ENCODE measurements at regions not wholly inside any gene's neighbourhood (a gene's known extent, or its start where the extent isn't known, plus 50 kb on each side); places are given as distances from the start of the nearest gene placed in this dataset.

DNA sequence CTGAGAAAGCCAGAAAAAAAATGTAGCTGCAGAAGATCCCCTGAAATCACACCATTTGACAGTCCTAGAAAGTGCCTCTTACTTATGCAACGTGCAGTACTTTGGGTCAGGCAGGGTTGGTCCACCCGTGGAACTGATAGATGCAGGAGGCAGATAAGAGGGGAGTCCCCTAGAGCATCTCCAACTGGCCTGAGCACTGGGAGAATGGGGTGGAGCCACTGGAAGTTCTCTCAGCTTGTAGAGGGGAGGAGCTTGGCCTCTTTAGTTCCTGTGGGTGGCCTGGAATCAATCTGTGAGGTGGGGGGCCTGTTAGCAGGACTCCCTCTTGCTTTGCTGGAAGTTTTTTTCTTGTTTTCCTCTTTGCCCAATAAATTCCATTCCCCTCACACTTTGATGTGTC is 335.7 kb upstream of the NCAM2 start:
- no peak overlapping the region for H3K4me3 ChIP-seq (ENCODE audit: low read length)
- H3K9me3 ChIP-seq (ENCODE audit: control insufficient read depth, low read depth, low read length), result no peaks in the 10 kb centered on the region
- no peaks in the 10 kb centered on the region for H3K36me3 ChIP-seq (ENCODE audit: control insufficient read depth, insufficient read depth, low read length)
- no peak overlapping the region for H3K27ac ChIP-seq (ENCODE audit: low read length)
- WGBS (ENCODE audit: insufficient coverage, low lambda C conversion rate), result no CpG with 5 or more reads among the region's 2 CpGs
- no peak for DNase-seq
- no peaks in the 10 kb centered on the region for H3K27me3 ChIP-seq (ENCODE audit: control insufficient read depth, insufficient read depth, low read length)
- no peaks in the 10 kb centered on the region for H3K4me1 ChIP-seq (ENCODE audit: control insufficient read depth, insufficient read depth, low read length)

DNA sequence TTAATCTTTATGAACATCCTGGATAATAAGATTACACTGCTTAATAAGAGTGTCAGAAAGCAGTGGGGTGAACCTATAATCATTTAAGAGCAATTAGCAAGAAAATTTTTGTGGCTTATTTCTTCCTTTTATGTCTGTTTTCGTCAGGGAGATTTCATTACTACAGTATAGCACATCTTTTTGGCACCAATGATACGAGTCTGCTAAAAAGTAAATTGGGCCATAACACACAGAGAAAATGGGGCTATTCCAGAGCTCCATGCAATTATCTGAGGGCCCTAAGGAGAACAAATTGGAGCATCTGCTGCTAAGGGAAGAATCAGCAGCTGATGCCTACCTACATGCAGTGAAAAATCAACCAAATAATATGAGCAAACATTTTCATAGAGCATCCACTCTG is 330.3 kb upstream of the NCAM2 start:
- DNase-seq, result no peak
- Histone ChIP-seq H3K4me1 (ENCODE audit: control insufficient read depth, insufficient read depth, low read length) (no peaks in the 10 kb centered on the region), H3K27ac (ENCODE audit: low read length) (no peak overlapping the region), H3K9me3 (ENCODE audit: control insufficient read depth, low read depth, low read length) (no peaks in the 10 kb centered on the region), H3K27me3 (ENCODE audit: control insufficient read depth, insufficient read depth, low read length) (no peaks in the 10 kb centered on the region), H3K36me3 (ENCODE audit: control insufficient read depth, insufficient read depth, low read length) (no peaks in the 10 kb centered on the region), H3K4me3 (ENCODE audit: low read length) (no peak overlapping the region)
- whole genome bisulfite sequencing (ENCODE audit: insufficient coverage, low lambda C conversion rate), result no CpG with 5 or more reads among the region's 2 CpGs

DNA sequence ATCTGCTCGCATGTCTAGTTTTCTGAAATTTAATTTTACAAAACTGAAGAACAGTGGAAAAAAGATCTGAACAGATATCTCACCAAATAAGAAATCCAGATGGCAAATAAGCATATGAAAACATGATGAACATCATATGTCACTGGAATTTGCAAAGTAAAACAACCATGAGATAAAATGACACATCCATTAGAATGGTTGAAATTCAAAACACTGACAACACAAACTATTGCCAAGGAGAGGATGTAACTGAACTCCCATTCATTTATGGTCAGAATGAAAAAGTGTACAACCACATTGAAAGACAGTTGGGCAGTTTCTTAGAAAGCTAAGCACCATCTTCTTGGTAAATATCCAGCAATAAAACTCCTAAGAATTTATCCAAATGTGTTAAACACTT is 312.7 kb upstream of the NCAM2 start:
- WGBS (ENCODE audit: insufficient coverage, low lambda C conversion rate), result no CpG with 5 or more reads among the region's 1 CpG
- DNase-seq, result no peak
- no peak overlapping the region for H3K27ac ChIP-seq (ENCODE audit: low read length)
- H3K4me1 ChIP-seq (ENCODE audit: control insufficient read depth, insufficient read depth, low read length), result no peaks in the 10 kb centered on the region
- no peaks in the 10 kb centered on the region for H3K36me3 ChIP-seq (ENCODE audit: control insufficient read depth, insufficient read depth, low read length)
- H3K27me3 ChIP-seq (ENCODE audit: control insufficient read depth, insufficient read depth, low read length), result no peaks in the 10 kb centered on the region
- H3K9me3 ChIP-seq (ENCODE audit: control insufficient read depth, low read depth, low read length), result no peaks in the 10 kb centered on the region
- no peak overlapping the region for H3K4me3 ChIP-seq (ENCODE audit: low read length)

DNA sequence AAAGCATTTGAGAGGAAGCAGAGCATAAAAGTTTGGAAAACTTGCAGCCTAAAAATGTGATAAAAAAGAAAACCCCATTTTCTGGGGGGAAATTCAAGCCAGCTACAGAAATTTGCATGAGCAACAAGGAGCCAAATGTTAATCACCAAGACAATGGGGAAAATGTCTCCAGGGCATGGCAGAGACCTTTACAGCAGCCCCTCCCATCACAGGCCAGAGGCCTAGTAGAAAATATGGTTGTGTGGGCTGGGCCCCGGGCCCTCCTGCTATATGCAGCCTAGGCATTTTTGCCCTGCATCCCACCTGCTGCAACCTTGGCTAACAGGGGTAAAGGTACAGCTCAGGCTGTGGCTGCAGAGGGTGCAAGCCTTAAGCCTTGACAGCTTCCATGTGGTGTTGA is 299.6 kb upstream of the NCAM2 start:
- no peaks in the 10 kb centered on the region for H3K9me3 ChIP-seq (ENCODE audit: control insufficient read depth, low read depth, low read length)
- no peak overlapping the region for H3K27ac ChIP-seq (ENCODE audit: low read length)
- no CpG with 5 or more reads among the region's 1 CpG for WGBS (ENCODE audit: insufficient coverage, low lambda C conversion rate)
- DNase-seq, result no peak
- no peaks in the 10 kb centered on the region for H3K27me3 ChIP-seq (ENCODE audit: control insufficient read depth, insufficient read depth, low read length)
- H3K4me1 ChIP-seq (ENCODE audit: control insufficient read depth, insufficient read depth, low read length), result no peaks in the 10 kb centered on the region
- no peaks in the 10 kb centered on the region for H3K36me3 ChIP-seq (ENCODE audit: control insufficient read depth, insufficient read depth, low read length)
- H3K4me3 ChIP-seq (ENCODE audit: low read length), result no peak overlapping the region

DNA sequence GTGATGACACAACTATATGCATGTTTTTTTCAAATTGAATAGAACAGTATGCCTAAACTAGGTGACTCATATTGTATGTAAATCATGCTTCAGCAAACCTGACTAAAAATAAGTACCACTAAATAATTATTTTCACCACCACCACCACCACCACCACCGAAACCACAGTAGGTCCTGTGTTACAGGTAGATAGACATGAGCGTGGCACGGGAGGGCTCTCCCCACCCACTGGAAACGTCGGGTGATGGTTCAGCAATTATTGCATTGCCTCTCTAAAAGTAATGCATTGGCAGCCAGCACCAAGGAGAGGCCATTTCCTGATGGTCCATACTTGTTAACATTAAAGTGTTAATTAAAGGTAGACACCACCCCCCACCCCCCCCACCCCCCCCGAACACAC is 297.0 kb upstream of the NCAM2 start:
- H3K9me3 ChIP-seq (ENCODE audit: control insufficient read depth, low read depth, low read length), result no peaks in the 10 kb centered on the region

DNA sequence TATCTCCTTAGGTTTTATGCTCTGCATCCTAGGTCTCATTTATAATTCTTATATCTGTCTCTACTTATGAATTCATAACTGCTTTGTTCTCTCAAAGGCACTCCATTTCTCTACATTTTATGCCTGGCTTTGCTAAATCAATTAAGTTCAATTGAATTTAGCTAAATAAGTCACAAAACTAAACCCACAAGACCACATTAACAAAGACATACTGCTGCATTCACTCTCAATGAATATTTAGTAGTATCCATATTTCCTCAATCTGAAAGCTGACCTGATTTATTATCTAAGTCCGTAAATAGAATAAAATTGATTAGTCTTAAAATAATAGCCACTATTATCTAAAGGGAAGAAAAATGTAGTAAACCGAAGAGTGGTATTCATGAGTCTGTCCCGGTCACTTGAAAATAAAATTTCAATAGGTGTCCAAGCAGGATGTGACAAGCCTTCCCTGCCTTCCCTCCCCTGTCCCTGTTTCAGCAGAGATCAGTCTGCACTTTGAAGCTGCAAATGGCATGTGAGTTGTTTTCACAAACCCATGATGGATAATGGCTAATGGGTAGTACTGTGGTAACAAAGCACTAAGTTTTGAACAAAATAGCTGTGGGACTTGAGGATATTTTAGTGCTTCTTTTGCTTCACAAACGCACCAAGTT is 295.0 kb upstream of the NCAM2 start:
- H3K27me3 ChIP-seq (ENCODE audit: control insufficient read depth, insufficient read depth, low read length), result no peaks in the 10 kb centered on the region
- no peaks in the 10 kb centered on the region for H3K36me3 ChIP-seq (ENCODE audit: control insufficient read depth, insufficient read depth, low read length)
- H3K4me3 ChIP-seq (ENCODE audit: low read length), result no peak overlapping the region
- H3K9me3 ChIP-seq (ENCODE audit: control insufficient read depth, low read depth, low read length), result no peaks in the 10 kb centered on the region
- 50% methylated on average over 1 of the region's 4 CpGs for WGBS (ENCODE audit: insufficient coverage, low lambda C conversion rate)
- DNase-seq, result no peak
- H3K4me1 ChIP-seq (ENCODE audit: control insufficient read depth, insufficient read depth, low read length), result no peaks in the 10 kb centered on the region
- no peak overlapping the region for H3K27ac ChIP-seq (ENCODE audit: low read length)

More for the DNA sequence above, 297.0 kb upstream of the NCAM2 start:
- no peak overlapping the region for H3K27ac ChIP-seq (ENCODE audit: low read length)
- no peak overlapping the region for H3K4me3 ChIP-seq (ENCODE audit: low read length)
- no peak for DNase-seq
- H3K4me1 ChIP-seq (ENCODE audit: control insufficient read depth, insufficient read depth, low read length), result no peaks in the 10 kb centered on the region
- 100% methylated on average over 1 of the region's 6 CpGs for WGBS (ENCODE audit: insufficient coverage, low lambda C conversion rate)
- no peaks in the 10 kb centered on the region for H3K27me3 ChIP-seq (ENCODE audit: control insufficient read depth, insufficient read depth, low read length)
- no peaks in the 10 kb centered on the region for H3K36me3 ChIP-seq (ENCODE audit: control insufficient read depth, insufficient read depth, low read length)

DNA sequence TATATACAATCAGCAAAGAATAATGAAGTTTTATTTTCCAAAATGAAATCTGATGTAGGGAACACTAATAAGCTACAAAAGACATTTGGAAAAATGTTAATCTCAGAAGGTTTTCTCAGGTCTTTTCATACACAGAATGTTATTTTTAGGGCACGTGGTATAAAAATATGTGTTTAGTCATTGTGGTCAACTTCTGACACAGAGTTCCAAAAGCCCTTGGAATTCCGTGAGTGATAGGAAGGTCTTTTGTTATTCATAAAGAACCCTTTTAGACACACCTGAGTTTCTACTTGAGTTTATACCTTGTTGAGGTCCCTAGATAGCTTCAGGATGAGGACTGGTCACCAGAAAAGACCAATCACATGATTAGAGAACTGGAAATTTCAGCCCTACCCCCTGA is 277.6 kb upstream of the NCAM2 start:
- Histone ChIP-seq H3K4me3 (ENCODE audit: low read length) (no peak overlapping the region), H3K36me3 (ENCODE audit: control insufficient read depth, insufficient read depth, low read length) (no peaks in the 10 kb centered on the region), H3K27ac (ENCODE audit: low read length) (no peak overlapping the region), H3K9me3 (ENCODE audit: control insufficient read depth, low read depth, low read length) (peaks cover 3% of the 10 kb centered on the region), H3K27me3 (ENCODE audit: control insufficient read depth, insufficient read depth, low read length) (no peaks in the 10 kb centered on the region), H3K4me1 (ENCODE audit: control insufficient read depth, insufficient read depth, low read length) (no peaks in the 10 kb centered on the region)
- no peak for DNase-seq
- 100% methylated on average over 2 of the region's 2 CpGs for WGBS (ENCODE audit: insufficient coverage, low lambda C conversion rate)

DNA sequence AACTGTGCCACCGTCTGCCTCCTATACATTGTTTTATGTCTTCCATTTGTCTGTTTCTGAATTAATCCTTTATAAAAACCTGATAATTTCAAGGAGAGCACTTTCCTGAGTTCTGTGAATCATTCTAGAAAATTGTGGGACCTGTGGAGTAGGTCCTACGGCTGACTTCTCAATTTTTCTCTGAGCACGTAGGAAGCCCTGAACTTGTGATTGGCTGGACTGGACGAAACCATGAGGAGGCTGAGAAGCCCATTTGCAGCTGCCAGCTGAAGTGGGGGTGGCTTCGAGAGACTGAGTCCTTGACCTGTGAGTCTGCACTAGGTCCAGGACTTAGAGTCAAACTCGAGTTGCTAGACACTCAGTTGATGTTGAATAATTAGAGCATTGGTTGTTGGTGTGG is 277.1 kb upstream of the NCAM2 start:
- WGBS (ENCODE audit: insufficient coverage, low lambda C conversion rate), result no CpG with 5 or more reads among the region's 6 CpGs
- H3K9me3 ChIP-seq (ENCODE audit: control insufficient read depth, low read depth, low read length), result peaks cover 3% of the 10 kb centered on the region
- H3K27ac ChIP-seq (ENCODE audit: low read length), result no peak overlapping the region
- H3K4me1 ChIP-seq (ENCODE audit: control insufficient read depth, insufficient read depth, low read length), result no peaks in the 10 kb centered on the region
- no peaks in the 10 kb centered on the region for H3K36me3 ChIP-seq (ENCODE audit: control insufficient read depth, insufficient read depth, low read length)
- no peaks in the 10 kb centered on the region for H3K27me3 ChIP-seq (ENCODE audit: control insufficient read depth, insufficient read depth, low read length)
- no peak overlapping the region for H3K4me3 ChIP-seq (ENCODE audit: low read length)
- DNase-seq, result no peak

DNA sequence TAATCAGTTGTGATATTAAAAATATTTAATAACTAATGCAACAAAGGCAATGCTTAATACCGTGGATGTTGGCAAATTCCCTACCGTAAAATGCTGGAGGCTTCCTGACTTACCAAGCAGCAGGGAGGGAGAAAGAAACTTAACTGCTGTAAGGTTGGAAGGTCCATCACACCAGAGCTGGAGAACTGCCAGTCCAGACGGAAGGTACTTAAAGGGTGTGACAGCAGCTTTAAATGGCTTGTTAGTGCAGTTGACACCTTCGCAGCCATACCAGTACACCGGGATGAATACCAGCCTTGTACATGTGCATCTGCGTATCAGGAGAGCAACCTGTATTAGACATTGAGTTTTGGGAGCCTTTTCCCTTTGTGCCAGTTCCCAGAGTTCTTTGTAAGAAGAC is 269.5 kb upstream of the NCAM2 start:
- Histone ChIP-seq H3K27ac (ENCODE audit: low read length) (no peak overlapping the region), H3K27me3 (ENCODE audit: control insufficient read depth, insufficient read depth, low read length) (no peaks in the 10 kb centered on the region), H3K36me3 (ENCODE audit: control insufficient read depth, insufficient read depth, low read length) (no peaks in the 10 kb centered on the region), H3K4me3 (ENCODE audit: low read length) (no peak overlapping the region), H3K9me3 (ENCODE audit: control insufficient read depth, low read depth, low read length) (no peaks in the 10 kb centered on the region), H3K4me1 (ENCODE audit: control insufficient read depth, insufficient read depth, low read length) (no peaks in the 10 kb centered on the region)
- WGBS (ENCODE audit: insufficient coverage, low lambda C conversion rate), result no CpG with 5 or more reads among the region's 6 CpGs
- no peak for DNase-seq

DNA sequence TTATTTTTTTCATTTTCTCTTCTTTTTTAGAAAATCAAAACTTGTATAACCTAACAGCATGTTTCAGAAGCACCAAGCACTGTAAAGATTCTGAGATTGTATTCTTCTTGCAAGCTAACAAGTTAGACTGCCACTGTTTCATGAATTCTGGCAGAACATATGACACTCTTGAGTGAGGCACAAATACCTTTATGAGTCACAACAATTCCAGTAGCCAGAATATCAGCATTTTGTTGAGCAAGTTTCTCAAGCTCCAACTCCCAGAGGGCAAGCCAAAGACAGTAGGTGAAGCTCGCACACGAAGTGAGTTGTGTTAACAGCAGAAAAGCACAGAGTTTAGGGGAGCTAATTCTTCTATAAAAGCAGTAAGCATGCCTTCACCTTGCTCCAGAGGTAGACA is 268.8 kb upstream of the NCAM2 start:
- Histone ChIP-seq H3K4me1 (ENCODE audit: control insufficient read depth, insufficient read depth, low read length) (no peaks in the 10 kb centered on the region), H3K4me3 (ENCODE audit: low read length) (no peak overlapping the region), H3K27ac (ENCODE audit: low read length) (no peak overlapping the region), H3K9me3 (ENCODE audit: control insufficient read depth, low read depth, low read length) (no peaks in the 10 kb centered on the region), H3K27me3 (ENCODE audit: control insufficient read depth, insufficient read depth, low read length) (no peaks in the 10 kb centered on the region), H3K36me3 (ENCODE audit: control insufficient read depth, insufficient read depth, low read length) (no peaks in the 10 kb centered on the region)
- WGBS (ENCODE audit: insufficient coverage, low lambda C conversion rate), result no CpG with 5 or more reads among the region's 2 CpGs
- no peak for DNase-seq

DNA sequence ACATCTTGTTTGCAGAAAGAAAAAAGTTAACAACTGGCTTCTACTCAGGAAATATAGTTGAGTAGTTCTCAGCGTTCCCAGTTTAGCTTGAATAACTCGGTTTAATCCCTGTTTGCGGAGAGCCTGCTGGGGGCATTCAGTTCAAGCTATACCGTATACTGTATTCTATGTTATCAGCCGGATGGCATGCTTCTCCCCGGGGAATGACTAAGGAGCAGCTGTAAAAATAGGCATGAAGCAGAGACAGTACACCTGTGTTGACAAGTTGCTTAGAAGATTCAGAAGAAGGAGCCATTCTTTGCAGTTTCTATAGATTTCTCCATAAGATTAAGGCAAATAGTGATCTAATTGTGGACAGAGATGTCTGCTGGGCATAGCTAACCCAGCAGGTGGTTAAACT is 267.8 kb upstream of the NCAM2 start:
- H3K27ac ChIP-seq (ENCODE audit: low read length), result no peak overlapping the region
- WGBS (ENCODE audit: insufficient coverage, low lambda C conversion rate), result no CpG with 5 or more reads among the region's 6 CpGs
- no peak for DNase-seq
- H3K27me3 ChIP-seq (ENCODE audit: control insufficient read depth, insufficient read depth, low read length), result no peaks in the 10 kb centered on the region
- H3K4me1 ChIP-seq (ENCODE audit: control insufficient read depth, insufficient read depth, low read length), result no peaks in the 10 kb centered on the region
- no peaks in the 10 kb centered on the region for H3K9me3 ChIP-seq (ENCODE audit: control insufficient read depth, low read depth, low read length)
- H3K4me3 ChIP-seq (ENCODE audit: low read length), result no peak overlapping the region
- no peaks in the 10 kb centered on the region for H3K36me3 ChIP-seq (ENCODE audit: control insufficient read depth, insufficient read depth, low read length)
